HG03432 (cell line): ENCODE measurements at regions not wholly inside any gene's neighbourhood (a gene's known extent, or its start where the extent isn't known, plus 50 kb on each side); places are given as distances from the start of the nearest gene placed in this dataset.

Source experiments
- ATAC-seq: cut with Tn5 transposase; IDR thresholded peaks from one replicate; pipeline ENCODE4 v1.9.1; 2021; ENCODE audit warnings: mild to moderate bottlenecking, moderate library complexity; ENCODE audit not compliant: unreplicated experiment

DNA sequence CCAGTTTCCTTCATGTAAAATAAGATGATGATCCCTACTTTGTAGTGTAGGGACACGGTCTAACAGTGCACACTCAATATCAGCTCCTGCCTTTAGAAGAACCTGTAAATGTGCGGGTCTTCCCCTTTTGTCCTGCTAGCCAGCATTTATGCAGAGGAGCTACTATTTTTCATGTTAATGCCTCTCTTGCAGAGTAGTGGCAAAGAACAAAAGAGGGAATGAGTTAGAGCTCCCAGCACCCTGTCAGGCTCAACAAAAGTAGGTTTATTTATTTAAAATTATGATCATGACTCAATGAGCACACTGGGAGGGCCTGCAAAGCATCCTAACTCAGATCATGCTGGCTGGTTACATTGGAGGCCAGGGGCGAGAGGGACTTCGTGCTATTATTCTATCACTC is 414.5 kb upstream of the COBL start:
- no peak for ATAC-seq

GRCh38 chr7:51727441-51727840 is 410.8 kb upstream of the COBL start:
- ATAC-seq: no peak

DNA sequence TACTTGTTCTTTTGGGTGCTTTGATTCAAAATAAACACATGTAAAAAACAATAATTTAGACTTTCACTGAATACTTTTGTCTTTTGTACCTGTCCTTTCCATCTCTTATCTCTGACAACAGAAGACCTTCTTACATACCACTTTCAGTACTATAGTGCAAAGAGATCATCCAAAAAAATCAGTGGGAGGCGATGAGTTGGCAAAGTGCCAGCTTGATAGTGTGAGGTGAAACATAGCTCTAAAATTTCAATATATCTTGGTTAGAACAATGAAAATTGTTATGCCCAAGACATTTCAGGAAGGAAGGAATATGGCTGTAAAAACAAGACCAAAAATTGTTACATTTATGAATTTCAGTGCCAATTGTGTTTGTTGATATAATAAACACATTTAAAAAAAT is 390.2 kb upstream of the COBL start:
- no peak for ATAC-seq

- ATAC-seq: no peak
These were observed 389.1 kb upstream of the COBL start for GRCh38 chr7:51705701-51706100.

DNA sequence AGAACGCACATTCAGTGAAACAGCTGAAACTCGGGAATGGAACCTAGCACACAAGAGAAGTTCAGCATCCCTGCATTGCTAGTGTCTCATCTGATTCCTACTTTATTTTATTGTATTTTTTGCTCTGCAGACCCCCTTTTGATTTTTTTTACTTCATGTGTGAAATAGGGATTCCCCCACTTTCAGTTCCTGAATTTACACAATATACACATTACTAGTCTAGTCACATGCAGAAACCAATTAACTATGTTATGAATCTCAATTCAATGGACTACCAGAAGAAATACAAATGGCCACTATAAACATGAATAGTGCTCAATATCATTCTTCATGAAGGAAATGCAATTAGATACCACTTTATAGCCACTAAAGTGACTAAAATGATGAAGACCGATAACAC is 386.1 kb upstream of the COBL start:
- ATAC-seq: no peak

DNA sequence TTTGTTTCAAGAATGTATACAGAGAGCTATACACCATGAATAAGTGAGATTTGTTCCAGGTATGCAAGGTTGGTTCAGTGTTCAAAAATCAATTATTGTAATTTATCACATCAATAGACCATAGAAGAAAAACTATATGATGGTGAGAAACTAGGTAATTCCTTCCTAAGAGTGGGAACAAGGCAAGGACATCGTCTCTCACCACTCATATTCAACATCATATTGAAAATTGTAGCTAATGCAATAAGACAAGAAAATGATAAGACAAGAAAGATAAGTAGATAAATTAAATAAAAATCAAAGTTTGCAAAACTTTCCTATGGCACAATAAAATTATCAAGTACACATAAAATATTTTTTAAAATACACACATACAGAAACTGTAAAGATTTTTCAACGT is 385.3 kb upstream of the COBL start:
- no peak for ATAC-seq

DNA sequence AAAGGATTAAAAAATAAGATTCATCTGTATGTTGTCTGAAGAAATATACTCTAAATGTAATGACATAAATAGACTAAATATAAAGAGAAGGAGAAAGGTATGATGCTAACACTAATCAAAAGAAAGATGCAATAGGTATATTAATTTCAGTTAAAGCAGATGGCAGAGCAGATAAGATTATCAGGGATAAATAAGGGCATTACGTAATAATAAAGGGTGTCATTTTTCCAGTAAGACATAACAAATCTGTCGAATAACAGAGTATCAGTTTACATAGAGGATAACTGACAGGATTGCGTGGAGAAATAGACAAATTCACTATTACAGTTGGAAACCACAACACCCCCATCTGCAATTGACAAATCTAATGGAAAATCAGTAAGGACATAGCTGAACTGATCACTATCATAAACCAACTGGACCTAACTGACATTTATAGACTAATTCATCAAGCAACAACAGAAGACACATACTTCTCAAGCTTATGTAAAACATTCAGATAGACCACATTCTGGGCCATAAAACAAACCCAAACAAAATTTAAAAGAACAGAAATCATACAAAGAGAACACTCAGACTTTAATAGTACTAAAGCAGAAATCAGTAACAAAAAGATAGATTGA is 384.1 kb upstream of the COBL start:
- ATAC-seq: no peak

DNA sequence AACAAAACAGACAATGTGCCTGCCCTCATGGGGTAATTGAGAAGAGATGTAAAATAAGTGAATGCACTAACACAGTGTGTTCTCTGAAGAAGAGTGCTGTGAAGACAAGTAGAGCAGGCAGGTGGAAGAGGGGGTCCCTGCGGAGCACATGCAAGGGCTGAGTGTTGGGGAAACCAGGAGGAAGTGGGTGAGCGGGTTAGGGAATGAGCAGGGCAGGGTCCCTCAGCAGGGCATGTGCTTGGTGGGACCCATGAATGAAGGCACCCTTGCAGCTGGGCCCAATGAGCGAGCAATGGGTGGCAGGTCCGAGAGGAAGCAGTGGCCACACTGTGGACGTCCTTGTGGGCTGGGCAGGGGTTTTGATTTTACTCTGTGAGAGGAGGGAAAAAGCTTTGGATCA is 376.6 kb upstream of the COBL start:
- no peak for ATAC-seq

DNA sequence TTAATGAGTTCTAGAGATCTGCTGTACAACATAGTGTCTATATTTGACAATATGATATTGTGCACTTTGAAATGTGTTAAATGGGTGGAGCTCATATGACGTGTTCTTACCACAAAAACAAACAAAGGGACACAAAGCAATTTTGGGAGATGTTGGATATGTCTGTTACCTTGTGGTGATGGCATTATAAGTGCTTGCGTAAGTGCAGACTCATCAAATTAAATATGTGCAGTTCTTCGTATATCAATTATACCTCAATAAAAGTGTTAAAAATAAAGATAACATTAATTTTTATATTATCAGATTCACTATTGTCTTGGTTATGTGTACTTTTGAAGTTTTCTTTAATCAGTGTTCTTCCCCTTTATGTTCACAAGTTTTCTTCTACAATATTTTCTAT is 372.9 kb upstream of the COBL start:
- no peak for ATAC-seq

- ATAC-seq: no peak
These were observed 369.2 kb upstream of the COBL start for GRCh38 chr7:51685794-51686193.

- no peak for ATAC-seq
These were observed 364.2 kb upstream of the COBL start for GRCh38 chr7:51680594-51681399.

GRCh38 chr7:51679358-51679757 is 362.7 kb upstream of the COBL start:
- ATAC-seq: no peak

DNA sequence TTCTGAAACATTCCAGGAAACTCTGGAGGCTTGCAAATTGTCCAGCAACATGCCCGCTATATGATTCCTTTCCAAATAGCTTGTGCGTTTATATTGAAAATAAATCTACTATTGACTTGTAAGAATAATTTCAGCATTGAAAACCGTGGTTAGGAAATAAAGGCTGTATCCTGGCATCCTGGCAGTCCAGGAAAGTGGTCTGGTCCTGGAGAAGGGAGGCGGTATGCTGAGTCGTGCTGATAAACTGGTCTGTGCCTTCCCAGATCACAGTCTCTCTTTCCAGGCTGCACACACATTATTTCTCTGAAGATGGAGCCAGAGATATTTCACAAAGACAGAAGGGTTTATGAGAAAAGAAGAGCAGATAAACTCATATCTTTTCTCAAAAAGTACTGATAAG is 350.1 kb upstream of the COBL start:
- no peak for ATAC-seq

DNA sequence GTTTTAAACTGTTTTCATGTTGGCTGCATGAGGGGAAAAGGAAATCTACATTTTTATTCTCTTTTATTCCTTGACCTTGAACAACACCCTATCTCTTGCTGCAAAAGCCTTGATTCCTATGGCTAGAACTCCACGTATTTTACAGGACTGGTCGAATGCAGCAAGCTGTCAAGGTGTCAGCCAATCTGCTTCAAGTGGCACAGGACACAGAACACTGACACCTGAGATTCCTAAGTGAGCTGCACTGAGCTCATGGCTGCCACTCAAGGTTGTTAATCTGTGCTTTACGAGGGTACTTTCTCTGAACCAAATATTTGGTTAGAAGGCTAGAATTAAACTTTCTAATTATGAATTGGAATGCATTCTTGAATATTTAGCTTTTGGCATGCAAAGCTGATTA is 349.7 kb upstream of the COBL start:
- no peak for ATAC-seq

GRCh38 chr7:51665045-51665780 is 348.6 kb upstream of the COBL start:
- ATAC-seq: no peak

DNA sequence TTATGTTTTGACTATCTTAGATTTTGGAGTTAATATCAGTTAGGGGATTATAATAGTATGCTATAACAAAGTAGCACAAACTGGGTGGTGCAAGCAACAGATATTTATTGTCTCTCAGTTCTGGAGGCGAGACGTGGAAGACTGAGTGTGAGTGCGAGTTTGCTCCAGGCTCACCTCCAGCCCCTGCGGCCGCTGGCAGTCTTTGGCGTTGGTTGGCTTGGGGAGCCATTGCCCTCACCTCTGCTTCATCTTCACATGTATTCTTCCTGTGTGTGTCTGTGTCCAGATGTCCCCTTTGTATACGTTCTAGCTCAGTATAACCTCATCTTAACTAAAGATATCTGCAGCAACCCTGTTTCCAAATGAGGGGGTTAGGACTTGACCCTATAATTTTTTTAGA is 343.9 kb upstream of the COBL start:
- no peak for ATAC-seq

GRCh38 chr7:51658684-51659083 is 342.1 kb upstream of the COBL start:
- ATAC-seq: no peak

DNA sequence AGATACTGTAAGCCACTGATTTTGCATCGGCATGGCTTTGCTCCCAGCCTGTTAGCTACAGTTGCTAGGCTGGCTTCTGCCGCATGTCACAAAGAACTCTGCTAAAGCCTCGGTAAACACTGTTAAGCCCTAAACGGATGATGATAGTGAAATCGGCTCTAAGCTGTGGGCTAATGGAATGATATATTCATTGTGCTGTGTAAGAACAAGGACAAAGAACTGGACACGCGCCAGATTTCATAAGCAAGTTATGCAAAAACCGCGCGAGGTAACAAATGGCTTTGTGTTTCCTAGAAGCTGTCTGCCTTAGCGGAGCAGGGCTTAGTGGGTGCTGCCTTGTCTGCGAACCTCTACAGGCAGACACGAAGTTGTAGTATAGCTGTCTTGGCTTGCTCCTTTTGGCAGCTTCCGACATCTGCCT is 331.3 kb upstream of the COBL start:
- no peak for ATAC-seq

DNA sequence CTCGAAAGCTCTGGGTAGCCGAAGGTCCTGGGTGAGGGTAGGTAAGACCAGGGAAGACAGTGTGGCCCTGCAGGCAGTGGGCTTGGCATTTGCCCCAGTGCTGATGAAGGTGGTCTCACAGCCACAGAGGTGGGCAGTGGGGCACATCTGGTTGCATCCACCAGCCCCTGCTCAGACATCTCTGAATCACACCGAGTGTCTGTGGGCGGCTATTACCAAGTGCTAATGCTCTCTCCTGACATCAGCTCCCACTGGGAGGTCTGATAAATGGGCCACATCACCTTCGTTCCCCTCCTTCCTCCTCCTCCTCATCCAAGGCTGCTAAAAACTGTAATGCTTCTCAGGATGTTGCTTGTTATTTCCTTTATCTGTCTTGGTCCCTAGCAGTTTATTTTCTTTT is 330.9 kb upstream of the COBL start:
- no peak for ATAC-seq

GRCh38 chr7:51645702-51646298 is 329.2 kb upstream of the COBL start:
- ATAC-seq: no peak

DNA sequence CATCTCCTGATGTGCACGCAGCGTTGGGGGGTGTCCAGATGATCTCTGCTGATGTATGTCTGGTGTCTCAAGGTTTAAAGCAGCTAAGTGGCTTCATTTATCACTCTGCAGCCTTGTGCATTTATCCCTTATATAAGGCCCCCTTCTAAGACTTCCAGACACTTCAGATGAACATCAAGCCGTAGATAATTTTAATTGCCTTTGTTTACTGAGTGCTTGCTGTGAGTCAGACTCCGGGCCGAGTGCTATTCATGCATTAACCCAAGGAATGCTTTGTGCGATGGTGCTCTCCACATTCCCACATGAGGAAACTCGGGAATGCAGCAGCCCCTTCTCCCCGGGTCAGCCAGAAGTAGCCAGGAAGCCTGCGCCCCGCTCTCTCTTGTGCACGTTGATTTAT is 328.6 kb upstream of the COBL start:
- no peak for ATAC-seq

DNA sequence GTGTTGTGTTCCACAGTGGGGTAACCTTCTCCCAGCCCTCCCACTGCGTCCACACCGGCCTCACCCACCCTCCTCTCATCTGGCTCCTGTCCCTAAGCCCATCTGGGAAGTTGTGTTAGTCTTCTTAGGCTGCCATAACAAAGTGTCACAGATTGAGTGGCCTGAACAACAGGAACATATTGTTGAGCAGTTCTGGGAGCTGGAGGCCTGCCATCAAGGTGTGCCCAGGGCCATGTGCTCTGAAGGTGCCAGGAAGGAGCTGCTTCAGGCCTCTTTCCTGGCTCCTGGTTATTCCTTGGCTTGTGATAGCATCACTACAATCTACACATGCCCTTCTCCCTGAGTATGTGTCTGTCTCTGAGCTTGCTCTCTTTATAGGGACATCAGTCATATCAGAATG is 327.6 kb upstream of the COBL start:
- ATAC-seq: no peak
